GM19463 (cell line): ENCODE measurements at regions not wholly inside any gene's neighbourhood (a gene's known extent, or its start where the extent isn't known, plus 50 kb on each side); places are given as distances from the start of the nearest gene placed in this dataset.
"Not testable (repeated sequence)": the region's sequence is repeated elsewhere in the genome, so short reads cannot be mapped to it uniquely, and the experiment has no call there.

Source experiments
- ATAC-seq: cut with Tn5 transposase; IDR thresholded peaks from one replicate; pipeline ENCODE4 v1.9.1; 2021; ENCODE audit warnings: mild to moderate bottlenecking, moderate library complexity; ENCODE audit not compliant: unreplicated experiment

DNA sequence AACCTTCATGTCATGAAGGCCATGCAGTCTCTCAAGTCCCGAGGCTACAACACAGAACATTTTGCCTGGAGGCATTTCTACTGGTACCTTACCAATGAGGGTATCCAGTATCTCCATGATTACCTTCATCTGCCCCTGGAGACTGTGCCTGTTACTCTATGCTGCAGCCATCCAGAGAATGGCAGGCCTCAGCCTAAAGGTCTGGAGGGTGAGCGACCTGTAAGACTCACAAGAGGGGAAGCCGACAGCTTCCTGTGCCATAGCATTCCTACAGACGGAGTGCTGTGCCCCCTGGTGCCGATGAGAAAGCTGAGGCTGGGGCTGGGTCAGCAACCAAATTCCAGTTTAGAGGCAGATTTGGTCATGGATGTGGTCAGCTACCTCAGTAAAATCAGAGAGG is 51.3 kb upstream of the CADPS start:
- ATAC-seq = no peak

DNA sequence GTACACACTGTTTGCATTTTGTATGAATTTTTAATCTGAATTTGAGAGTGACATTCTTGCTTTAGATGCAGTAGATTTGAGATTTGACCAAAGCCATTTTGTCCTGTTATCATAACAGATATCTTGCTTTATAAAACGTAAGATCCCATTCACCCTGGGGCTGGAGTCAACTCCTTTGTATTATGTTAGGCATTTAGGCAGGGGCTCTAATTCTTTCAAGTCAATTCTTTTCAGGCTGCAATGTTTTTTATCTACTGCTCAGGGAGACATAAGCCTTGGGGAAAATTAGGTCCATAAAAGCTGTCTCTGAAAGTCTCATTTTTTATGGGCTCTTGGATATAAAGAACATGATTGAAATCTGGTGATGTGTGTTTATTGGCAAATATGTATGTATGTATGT is 53.0 kb upstream of the CADPS start:
- ATAC-seq = no peak

DNA sequence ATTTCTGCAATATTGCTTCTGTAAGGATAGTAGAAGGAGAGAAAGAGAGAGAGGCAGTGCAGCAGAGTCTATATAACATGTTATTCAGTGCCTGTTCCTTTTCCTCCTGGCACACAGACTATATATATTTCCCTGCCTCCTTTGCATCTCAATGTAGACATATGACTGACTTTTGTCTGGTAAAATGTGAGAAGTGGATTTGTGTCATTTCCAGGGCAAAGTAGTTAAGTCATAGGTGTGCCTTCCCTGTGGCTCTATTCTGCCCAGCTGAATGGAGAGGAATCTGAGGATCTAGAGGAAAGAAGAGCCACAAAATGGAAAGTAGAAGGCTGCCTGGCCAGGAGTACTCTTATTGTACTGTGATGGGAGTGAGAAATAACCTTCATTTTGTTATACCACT is 54.6 kb upstream of the CADPS start:
- no peak for ATAC-seq

- ATAC-seq = no peak
Observed at GRCh38 chr3:62935793-62936192, 60.6 kb upstream of the CADPS start.

DNA sequence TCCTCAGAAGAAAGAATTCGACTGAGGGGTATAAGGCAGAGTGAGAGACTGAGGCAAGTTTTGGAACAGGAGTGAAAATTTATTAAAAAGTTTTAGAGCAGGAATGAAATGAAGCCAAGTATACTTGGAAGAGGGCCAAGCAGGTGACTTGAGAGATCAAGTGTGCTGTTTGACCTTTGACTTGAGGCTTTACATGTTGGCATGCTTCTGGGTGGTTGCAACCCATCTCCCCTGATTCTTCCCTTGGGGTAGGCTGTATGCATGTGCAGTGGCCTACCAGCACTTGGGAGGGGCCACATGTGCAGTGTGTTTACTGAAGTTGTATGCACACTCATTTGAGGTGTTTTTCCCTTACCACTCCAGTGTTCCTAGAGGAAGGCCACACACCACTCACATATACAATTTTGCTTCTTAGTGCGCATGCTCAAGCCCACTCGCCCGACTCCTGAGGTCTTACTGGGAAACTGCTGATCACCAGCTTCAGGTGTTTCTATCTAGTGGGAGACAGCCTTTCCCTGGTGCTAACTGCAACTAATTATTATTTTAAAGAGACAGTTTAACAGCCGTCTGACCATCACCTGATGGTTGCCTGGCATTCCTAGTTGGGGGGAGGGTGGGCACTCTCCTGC is 61.5 kb upstream of the CADPS start:
- no peak for ATAC-seq

DNA sequence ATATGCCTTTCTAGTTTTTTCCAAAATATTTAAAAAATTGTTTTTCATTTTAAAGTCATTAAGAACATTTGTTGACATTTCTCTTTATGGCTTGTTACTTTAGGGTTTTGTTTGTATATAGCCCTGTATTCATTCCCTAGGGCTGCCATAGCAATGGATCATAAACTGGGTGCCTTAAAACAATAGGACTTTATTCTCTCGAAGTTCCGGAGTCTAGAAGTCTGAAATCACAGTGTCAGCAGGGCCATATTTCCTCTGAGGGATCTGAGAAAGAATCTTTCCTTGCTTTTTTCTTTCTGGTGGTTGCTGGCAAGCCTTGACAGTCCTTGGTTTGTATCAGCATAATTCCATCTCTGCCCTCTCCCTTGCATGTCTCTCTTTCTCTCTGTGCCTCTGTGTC is 63.4 kb upstream of the CADPS start:
- ATAC-seq = no peak

- no peak for ATAC-seq
Observed at GRCh38 chr3:62939707-62940106, 64.5 kb upstream of the CADPS start.

DNA sequence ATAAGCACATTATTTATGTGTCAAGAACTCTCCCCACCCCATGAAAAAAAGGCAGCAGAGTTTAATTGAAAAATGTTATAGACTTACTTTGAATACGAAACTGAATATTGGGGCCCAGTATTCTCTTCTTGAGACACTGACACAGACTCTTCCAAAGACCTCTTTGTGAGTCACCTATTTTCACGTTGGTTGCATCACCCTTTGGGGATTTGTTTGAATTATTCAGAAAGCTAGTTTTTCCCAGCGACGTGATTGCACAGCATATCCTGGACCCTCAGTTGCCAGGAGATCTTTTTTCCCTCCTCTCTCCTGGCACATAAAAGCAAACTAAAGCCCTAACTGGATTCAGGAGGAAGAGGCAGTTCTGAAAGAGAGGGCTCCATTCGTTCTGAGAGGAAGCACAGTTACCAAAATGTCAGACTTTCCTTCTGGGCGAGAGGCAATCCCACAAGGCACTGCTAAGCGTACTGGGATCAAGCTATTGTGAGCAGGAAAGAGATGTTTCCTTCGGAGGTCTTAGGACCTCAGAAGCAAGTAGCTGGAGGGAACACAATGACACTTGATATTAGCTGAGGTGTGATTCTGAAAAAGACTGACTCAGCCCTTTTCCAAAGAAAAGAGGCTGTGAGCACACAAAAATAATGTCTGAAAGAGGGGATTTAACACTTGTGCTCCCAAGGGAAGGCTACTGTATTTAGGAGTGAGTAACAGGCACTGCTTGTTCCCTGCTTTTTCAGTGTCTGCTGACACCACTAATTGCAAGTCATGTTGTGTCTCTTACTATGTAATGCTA is 65.8 kb upstream of the CADPS start:
- no peak for ATAC-seq

DNA sequence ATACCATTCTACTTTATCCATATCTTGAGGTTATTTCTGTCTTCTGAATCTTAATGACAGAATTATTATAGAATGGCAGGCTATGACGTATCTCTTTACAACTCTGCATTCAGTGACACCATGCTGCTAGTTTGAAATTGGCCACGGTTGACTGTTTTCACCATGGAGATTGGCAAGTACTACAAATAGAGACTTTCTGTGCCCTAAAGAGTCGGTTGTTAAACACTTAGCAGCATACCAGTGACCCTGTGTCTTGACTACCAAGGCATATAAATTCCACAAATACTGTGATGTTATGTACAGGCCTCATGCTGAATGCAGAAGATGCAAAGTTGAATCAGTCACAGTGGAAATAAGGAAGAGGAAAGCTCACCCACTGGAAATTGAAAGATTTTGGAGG is 67.0 kb upstream of the CADPS start:
- no peak for ATAC-seq

- no peak for ATAC-seq
Observed at GRCh38 chr3:62942764-62943163, 67.5 kb upstream of the CADPS start.

DNA sequence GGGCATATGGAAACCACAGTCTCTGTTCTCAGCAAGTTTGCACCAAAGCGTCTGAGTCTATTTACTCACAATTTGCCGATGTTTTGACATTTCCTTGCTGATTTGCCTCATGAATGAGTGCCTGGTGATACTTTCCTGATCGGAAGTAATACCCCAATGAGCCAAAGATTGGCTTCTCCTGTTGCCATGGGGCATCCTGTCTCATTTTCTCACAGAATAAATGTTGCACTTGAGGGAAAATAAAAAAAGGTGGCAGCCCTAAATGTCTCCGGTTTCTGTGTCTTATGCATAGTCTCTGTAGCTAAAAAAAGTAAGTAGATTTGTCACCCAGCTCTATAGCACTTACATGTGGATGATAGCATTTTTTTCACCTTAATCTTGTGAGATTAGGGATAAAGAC is 73.7 kb upstream of the CADPS start:
- ATAC-seq = no peak

DNA sequence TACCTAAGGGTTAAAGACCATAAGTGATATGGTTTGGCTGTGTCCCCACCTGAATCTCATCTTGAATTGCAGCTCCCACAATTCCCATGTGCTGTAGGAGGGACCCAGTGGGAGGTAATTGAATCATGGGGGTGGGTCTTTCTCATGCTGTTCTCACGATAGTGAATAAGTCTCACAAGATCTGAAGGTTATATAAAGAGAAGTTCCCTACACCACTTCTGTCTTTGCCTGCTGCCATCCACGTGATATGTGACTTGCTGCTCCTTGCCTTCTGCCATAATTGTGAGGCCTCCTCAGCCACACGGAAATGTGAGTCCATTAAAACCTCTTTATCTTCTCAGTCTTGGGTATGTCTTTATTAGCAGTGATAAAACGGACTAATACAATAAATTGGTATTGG is 75.0 kb upstream of the CADPS start:
- no peak for ATAC-seq

DNA sequence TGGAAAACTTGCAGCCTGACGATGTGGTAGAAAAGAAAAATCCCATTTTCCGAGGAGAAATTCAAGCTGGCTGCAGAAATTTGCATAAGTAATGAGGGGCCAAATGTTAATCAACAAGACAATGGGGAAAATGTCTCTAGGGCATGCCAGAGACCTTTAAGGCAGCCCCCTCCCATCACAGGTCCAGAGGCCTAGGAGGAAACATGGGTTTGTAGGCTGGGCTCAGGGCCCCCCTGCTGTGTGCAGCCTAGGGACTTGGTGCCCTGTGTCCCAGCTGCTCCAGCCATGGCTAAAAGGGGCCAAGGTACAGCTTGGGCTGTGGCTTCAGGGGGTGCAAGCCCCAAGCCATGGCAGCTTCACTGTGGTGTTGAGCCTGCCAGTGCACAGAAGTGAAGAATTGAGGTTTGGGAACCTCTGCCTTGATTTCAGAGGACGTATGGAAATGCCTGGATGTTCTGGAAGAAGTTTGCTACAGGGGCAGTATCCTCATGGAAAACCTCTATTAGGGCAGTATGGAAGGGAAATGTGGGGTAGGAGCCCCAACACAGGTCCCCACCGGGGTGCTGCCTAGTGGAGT is 75.9 kb upstream of the CADPS start:
- no peak for ATAC-seq

GRCh38 chr3:62951880-62952279 is 76.7 kb upstream of the CADPS start:
- not testable (repeated sequence) for ATAC-seq

- peak; percentile 72 for ATAC-seq
Observed at GRCh38 chr3:62954580-62954979, 79.4 kb upstream of the CADPS start.

DNA sequence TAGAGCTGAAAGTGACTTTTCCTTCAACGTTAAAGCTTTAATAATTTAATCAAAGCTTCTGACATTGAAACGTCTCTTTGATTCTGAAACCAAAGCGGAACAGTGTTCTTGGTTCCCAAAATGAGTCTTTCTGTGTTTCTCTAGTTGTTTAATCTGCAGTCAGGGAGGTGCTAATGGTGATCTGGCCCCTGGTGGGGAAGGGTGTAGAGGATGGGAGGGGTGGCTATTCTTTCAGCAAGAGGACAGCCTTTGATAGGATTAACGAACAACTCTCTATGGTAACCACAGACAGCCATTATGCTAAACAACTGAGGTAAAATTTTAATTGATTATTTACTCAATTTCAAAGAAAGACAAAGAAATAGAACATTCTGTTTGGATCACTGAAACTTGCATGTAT is 79.9 kb upstream of the CADPS start:
- ATAC-seq = no peak

DNA sequence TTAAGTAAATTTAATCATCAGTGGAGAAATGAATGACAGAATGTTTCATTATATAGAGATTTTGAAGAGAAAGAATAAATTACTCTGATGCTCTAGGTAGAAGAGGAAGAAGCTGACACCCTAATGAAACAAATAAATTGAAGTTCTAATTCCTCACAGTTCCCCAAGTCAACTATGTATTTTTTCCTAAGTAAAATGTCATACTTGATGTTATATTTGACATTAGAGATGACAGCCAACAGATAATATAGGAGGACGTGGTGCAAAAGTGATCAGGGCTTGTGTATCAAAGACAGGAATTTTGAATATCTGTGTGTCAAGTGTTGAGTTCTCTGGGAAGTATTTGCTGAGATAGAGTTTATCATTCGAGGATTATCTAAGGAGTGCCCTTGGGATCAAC is 81.2 kb upstream of the CADPS start:
- no peak for ATAC-seq

DNA sequence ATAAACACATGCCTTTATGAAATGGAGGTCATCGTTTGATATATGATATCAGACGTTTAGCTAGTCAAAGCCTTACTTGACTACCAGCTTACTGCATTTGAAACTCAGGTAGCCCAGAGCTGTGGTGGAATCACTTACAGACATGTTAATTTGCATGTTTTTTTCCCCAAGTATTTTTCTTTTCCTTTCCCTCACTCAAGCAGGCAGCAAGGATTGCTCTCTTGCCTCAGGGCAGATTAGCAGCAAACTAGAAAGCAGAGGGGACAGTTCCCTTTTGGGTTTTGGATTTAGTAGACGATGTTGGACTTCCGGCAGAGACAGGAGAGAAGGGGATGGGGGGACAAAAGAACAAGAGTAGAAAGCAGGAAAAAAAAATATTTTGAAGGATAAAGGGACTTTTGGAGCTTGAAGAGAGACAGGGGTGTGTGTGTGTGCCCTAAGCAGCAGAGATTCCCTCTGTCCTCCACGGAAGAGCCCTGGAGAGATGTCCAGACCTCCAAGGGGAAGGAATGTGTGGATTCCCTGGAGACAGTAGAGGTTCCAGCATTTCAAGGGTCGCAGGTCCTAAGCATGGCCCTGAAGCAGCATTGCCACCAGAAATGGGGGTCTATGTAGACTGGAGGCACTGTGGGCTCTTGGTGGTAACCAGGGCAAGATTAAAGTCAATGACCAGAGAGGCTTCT is 86.8 kb upstream of the CADPS start:
- no peak for ATAC-seq

DNA sequence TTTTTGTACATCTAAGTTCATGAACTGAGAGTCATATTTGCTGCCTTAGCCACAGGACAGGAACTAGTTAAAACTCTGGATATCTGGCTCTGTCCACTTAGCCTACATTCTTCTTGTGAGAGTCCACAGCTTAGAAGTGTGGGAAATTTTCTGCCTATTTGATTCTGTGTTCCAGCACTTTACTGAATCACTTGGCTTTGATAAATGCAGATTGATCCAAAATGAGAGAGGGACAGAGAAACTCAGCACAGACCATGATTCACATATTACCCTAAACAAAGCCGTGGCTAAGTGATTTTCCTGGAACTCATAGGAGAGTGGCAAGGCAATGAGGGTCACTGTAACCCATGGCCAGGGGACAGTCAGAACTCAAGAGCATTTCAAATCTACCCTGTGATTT is 87.5 kb upstream of the CADPS start:
- no peak for ATAC-seq

DNA sequence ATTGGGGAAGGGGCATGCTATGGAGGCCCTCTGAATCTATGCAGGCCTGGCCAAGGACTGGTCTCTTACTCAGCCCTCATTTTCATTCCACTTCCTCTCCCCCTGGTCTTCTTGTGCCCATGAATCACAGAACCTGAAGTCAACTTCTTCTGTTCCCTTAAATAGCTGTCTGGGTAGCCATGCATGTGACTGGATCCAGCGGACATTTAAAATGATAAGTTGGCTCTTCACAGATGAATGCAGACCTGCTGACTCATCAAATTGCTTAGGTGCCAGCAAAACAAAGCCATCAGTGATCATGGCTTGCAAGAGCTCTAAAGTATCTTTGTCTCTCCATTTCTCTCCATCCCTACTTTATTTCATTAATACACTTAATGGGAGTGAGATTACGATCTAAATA is 90.1 kb upstream of the CADPS start:
- no peak for ATAC-seq

DNA sequence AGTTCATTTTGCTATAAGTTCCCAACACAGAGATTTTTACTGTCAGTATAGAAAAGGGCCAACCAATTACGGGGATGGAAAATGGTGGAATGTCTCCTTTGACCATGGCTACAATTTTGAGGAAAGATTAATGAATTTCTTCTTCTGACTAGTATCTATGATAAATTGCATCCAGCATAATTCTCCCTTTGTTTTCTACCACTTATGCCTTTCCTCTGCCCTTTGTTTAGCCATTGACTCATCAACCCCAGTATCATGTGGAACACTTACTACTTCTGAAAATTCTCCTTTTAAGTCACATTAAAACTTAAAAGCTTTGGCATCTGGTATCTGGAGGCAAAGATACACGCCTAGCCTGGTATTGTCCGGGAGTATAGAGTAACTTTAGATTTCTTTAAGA is 92.9 kb upstream of the CADPS start:
- ATAC-seq = no peak

DNA sequence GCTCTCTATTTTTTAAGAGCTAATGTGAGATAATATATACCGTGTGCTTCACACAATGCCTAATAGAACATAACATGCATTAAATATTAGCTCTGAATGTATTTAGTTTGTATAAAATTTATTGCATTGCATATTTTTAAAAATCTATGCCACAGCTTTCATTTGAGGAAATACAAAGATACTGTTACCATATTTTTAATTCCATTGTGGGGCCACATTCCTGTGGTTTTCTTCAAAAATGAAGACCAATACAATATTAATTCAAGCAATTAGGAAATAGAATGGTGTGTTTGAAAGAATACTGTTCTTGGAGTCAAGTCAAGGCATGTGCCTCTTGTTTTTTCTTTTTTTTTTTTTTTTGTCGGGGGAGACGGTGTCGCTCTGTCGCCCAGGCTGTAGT is 95.4 kb upstream of the CADPS start:
- no peak for ATAC-seq
